LoVo (cell line): ENCODE measurements at regions not wholly inside any gene's neighbourhood (a gene's known extent, or its start where the extent isn't known, plus 50 kb on each side); places are given as distances from the start of the nearest gene placed in this dataset.

Experiments
- DNase-seq: peaks from one replicate; pipeline ENCODE4 v3.0.0-alpha.2; 2016; ENCODE audit warnings: low spot score

- no peak for DNase-seq
Measured at GRCh38 chr6:44712353-44713111, 325.0 kb downstream of the CDC5L start.

GRCh38 chr6:44715188-44715587, 327.7 kb downstream of the CDC5L start:
- DNase-seq: no peak

GRCh38 chr6:44715925-44716324, 328.4 kb downstream of the CDC5L start:
- no peak for DNase-seq

GRCh38 chr6:44717431-44717830, 329.9 kb downstream of the CDC5L start:
- no peak for DNase-seq

- no peak for DNase-seq
Measured at GRCh38 chr6:44721954-44722578, 334.6 kb downstream of the CDC5L start.

GRCh38 chr6:44722736-44723135, 335.2 kb downstream of the CDC5L start:
- DNase-seq: no peak

GRCh38 chr6:44723439-44724197, 336.1 kb downstream of the CDC5L start:
- no peak for DNase-seq

- no peak for DNase-seq
Measured at GRCh38 chr6:44725070-44725469, 337.6 kb downstream of the CDC5L start.

GRCh38 chr6:44727651-44728630, 340.4 kb downstream of the CDC5L start:
- no peak for DNase-seq

- DNase-seq: peak; percentile 61
Measured at GRCh38 chr6:44730771-44731391, 343.4 kb downstream of the CDC5L start.

GRCh38 chr6:44731485-44732095, 344.1 kb downstream of the CDC5L start:
- no peak for DNase-seq

- no peak for DNase-seq
Measured at GRCh38 chr6:44732243-44732642, 344.7 kb downstream of the CDC5L start.

- no peak for DNase-seq
Measured at GRCh38 chr6:44733126-44733525, 345.6 kb downstream of the CDC5L start.

GRCh38 chr6:44733868-44734267, 346.4 kb downstream of the CDC5L start:
- DNase-seq: no peak

- no peak for DNase-seq
Measured at GRCh38 chr6:44734886-44735629, 347.6 kb downstream of the CDC5L start.

- no peak for DNase-seq
Measured at GRCh38 chr6:44735630-44735963, 348.1 kb downstream of the CDC5L start.

GRCh38 chr6:44737341-44737740, 349.8 kb downstream of the CDC5L start:
- no peak for DNase-seq

GRCh38 chr6:44737829-44738528, 350.5 kb downstream of the CDC5L start:
- DNase-seq: no peak

- DNase-seq: no peak
Measured at GRCh38 chr6:44738601-44739146, 351.2 kb downstream of the CDC5L start.
